ENCODE measurements at regions not wholly inside any gene's neighbourhood (a gene's known extent, or its start where the extent isn't known, plus 50 kb on each side); places are given as distances from the start of the nearest gene placed in this dataset.

DNA sequence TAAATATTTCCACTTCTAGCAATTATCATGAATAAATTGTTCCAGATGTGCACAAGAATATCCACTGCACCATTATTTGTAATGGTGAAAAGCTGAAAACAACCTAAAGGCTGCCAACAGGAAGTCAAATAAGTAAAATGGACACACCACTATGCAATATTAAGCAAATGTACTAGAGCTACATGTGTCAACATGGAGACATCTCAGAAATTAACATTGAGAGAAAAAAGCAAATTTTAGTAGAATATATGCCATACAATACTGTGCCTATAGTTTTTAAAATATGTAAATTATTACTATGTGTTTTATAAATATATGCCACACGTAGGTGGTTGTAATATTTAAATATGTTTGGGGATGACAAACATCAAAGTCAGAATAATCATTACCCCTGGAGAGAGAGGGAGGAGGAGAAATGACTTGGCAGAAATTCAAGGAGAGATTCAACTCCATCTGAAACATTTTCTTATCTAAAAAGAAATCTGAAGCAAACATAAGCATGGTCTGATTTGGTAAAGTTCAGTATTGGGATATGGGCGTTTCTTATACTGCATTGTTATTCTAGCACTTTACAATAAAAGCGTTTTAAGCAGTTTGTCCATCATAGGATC is 475.5 kb downstream of the QKI start:
- no peak overlapping the region for H3K27ac ChIP-seq
- in situ Hi-C loops (cut with MboI; ENCODE audit: low pct_ligation_motif_present in 1 of 4, low pct_unique_long_range_greater_than_20kb in 1 of 4, low sequenced_read_pairs in 3 of 4) (no loop called here), intact Hi-C loops (cut with DNase I; ENCODE audit: low total_unique reads) (no loop called here)
- no peaks in the 10 kb centered on the region for H3K9me3 ChIP-seq
- no peaks in the 10 kb centered on the region for H3K27me3 ChIP-seq
- no peak overlapping the region for H3K4me3 ChIP-seq
- no peak for DNase-seq
- TF ChIP-seq POLR2A (IDR thresholded peaks at IDR 0.05) (no peak), CTCF (IDR thresholded peaks at IDR 0.05) (no peak), POLR2AphosphoS5 (IDR thresholded peaks at IDR 0.05) (no peak), EP300 (IDR thresholded peaks at IDR 0.05; ENCODE audit: low read depth) (no peak)
- no peaks in the 10 kb centered on the region for H3K36me3 ChIP-seq
- H3K4me1 ChIP-seq = no peaks in the 10 kb centered on the region
- 51 to 61% methylated on average over 3 of the region's 3 CpGs for WGBS, 2 donors (ENCODE audit: low coverage in 1 of 2)

GRCh38 chr6:163888030-163888819 is 473.7 kb downstream of the QKI start:
- no peak for DNase-seq
- TF ChIP-seq POLR2AphosphoS5 (IDR thresholded peaks at IDR 0.05) (no peak), POLR2A (IDR thresholded peaks at IDR 0.05) (no peak)
- intact Hi-C loops (cut with DNase I; ENCODE audit: low total_unique reads) = no loop called here
- Histone ChIP-seq H3K4me1 (no peaks in the 10 kb centered on the region), H3K27me3 (no peaks in the 10 kb centered on the region), H3K27ac (no peak overlapping the region), H3K4me3 (no peak overlapping the region), H3K36me3 (no peaks in the 10 kb centered on the region), H3K9me3 (no peaks in the 10 kb centered on the region)
- in situ Hi-C loops (cut with MboI; ENCODE audit: low pct_ligation_motif_present in 1 of 4, low pct_unique_long_range_greater_than_20kb in 1 of 4, low sequenced_read_pairs in 3 of 4) = no loop called here
- WGBS, 2 donors (ENCODE audit: low coverage in 1 of 2) = 74 to 82% methylated on average over 2 of the region's 2 CpGs

GRCh38 chr6:163886428-163886827 is 471.9 kb downstream of the QKI start:
- in situ Hi-C loops (cut with MboI; ENCODE audit: low pct_ligation_motif_present in 1 of 4, low pct_unique_long_range_greater_than_20kb in 1 of 4, low sequenced_read_pairs in 3 of 4) = no loop called here
- Histone ChIP-seq H3K27me3 (no peaks in the 10 kb centered on the region), H3K9me3 (peaks cover 0 to 3% of the 10 kb centered on the region in 2 donors), H3K27ac (no peak overlapping the region), H3K4me1 (no peaks in the 10 kb centered on the region), H3K36me3 (no peaks in the 10 kb centered on the region), H3K4me3 (no peak overlapping the region)
- DNase-seq = no peak
- intact Hi-C loops (cut with DNase I; ENCODE audit: low total_unique reads) = no loop called here
- no peak for TF ChIP-seq EP300 (IDR thresholded peaks at IDR 0.05; ENCODE audit: low read depth)
- TF ChIP-seq POLR2A (IDR thresholded peaks at IDR 0.05) = no peak
- TF ChIP-seq POLR2AphosphoS5 (IDR thresholded peaks at IDR 0.05) = no peak
- no peak for TF ChIP-seq CTCF (IDR thresholded peaks at IDR 0.05)
- 64 to 89% methylated on average over 1 of the region's 1 CpG for WGBS, 2 donors (ENCODE audit: low coverage in 1 of 2)

GRCh38 chr6:163883984-163884383 is 469.5 kb downstream of the QKI start:
- no peak for TF ChIP-seq EP300 (IDR thresholded peaks at IDR 0.05; ENCODE audit: low read depth)
- TF ChIP-seq POLR2A (IDR thresholded peaks at IDR 0.05) = no peak
- no peak for TF ChIP-seq POLR2AphosphoS5 (IDR thresholded peaks at IDR 0.05)
- no peak for TF ChIP-seq CTCF (IDR thresholded peaks at IDR 0.05)
- H3K9me3 ChIP-seq = peaks cover 0 to 4% of the 10 kb centered on the region in 2 donors
- no peak overlapping the region for H3K27ac ChIP-seq
- intact Hi-C loops (cut with DNase I; ENCODE audit: low total_unique reads) (no loop called here), in situ Hi-C loops (cut with MboI; ENCODE audit: low pct_ligation_motif_present in 1 of 4, low pct_unique_long_range_greater_than_20kb in 1 of 4, low sequenced_read_pairs in 3 of 4) (no loop called here)
- no peaks in the 10 kb centered on the region for H3K4me1 ChIP-seq
- H3K4me3 ChIP-seq = no peak overlapping the region
- no peaks in the 10 kb centered on the region for H3K36me3 ChIP-seq
- WGBS, 2 donors (ENCODE audit: low coverage in 1 of 2) = 68 to 83% methylated on average over 3 of the region's 3 CpGs
- H3K27me3 ChIP-seq = no peaks in the 10 kb centered on the region
- DNase-seq = no peak
